ENCODE measurements at regions not wholly inside any gene's neighbourhood (a gene's known extent, or its start where the extent isn't known, plus 50 kb on each side); places are given as distances from the start of the nearest gene placed in this dataset.

DNA sequence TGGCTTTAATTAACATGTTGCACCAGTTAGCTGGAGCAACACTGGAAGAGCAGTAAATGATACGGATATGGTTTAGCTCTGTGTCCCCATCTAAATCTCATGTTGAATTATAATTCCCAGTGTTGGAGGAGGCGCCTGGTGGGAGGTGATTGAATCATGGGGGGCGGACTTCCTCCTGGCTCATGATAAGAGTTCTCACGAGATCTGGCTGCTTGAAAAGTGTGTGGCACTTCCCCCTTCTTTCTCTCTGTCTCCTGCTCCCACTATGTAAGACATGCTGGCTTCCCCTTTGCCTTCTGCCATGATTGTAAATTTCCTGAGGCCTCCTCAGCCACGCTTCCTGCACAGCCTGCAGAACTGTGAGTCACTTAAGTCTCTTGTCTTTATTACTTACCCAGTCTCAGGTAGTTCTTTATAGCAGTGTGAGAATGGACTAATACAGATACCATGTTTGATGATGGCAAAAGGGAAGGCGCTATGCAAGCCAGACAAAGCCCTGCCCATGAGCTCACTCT is 963.6 kb downstream of the SOCS6 start:
- Histone ChIP-seq H3K79me2 (ENCODE audit: low read depth) (no peaks in the 10 kb centered on the region), H3K27me3 (no peaks in the 10 kb centered on the region), H3K9ac (no peak overlapping the region), H3K4me1 (no peaks in the 10 kb centered on the region), H3K4me3 (no peak overlapping the region), H2AFZ (replicated peaks) (no peak overlapping the region), H3K4me2 (no peak overlapping the region), H3K9me3 (ENCODE audit: low read depth) (no peaks in the 10 kb centered on the region), H3F3A (ENCODE audit: low read depth) (no peaks in the 10 kb centered on the region), H3K27ac (no peak overlapping the region), H3K36me3 (no peaks in the 10 kb centered on the region), H4K20me1 (ENCODE audit: low read depth) (no peaks in the 10 kb centered on the region)
- no peaks in the 10 kb centered on the region for H3K9me3 Mint-ChIP-seq
- H3K36me3 Mint-ChIP-seq = no peaks in the 10 kb centered on the region
- no peak overlapping the region for H3K27ac Mint-ChIP-seq
- peaks cover 2% of the 10 kb centered on the region for H3K4me1 Mint-ChIP-seq
- H3K27me3 Mint-ChIP-seq (ENCODE audit: insufficient read depth, low read depth) = peaks cover 5% of the 10 kb centered on the region
- TF ChIP-seq EZH2 (IDR thresholded peaks at IDR 0.05) = no peak
- TF ChIP-seq EZH2phosphoT487 (IDR thresholded peaks at IDR 0.05) = no peak
- TF ChIP-seq CTCF (IDR thresholded peaks at IDR 0.05) = no peak
- H3K4me3 Mint-ChIP-seq = no peak overlapping the region
- DNase-seq (ENCODE audit: low spot score) = no peak

DNA sequence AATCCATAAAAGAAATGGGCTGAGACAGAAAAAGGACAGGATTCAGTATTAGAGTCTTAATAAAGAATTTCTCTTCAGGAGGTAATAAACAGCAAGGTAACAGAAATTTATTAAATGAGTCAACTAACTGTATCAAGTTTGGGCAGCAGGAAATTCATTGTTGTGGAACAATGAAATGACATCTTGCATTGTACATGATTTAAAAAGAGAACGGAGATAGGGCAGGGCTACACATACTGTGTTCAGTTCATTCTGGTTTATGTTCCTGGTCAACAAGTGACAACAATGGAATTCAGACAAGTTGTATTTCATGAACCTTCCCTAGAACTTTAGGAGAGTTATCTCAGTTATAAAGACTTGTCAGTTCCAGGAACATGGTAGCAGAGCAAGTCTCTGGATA is 961.3 kb downstream of the SOCS6 start:
- no peaks in the 10 kb centered on the region for H3K9me3 ChIP-seq (ENCODE audit: low read depth)
- no peaks in the 10 kb centered on the region for H3K79me2 ChIP-seq (ENCODE audit: low read depth)
- no peaks in the 10 kb centered on the region for H3K9me3 Mint-ChIP-seq
- no peak for TF ChIP-seq CTCF (IDR thresholded peaks at IDR 0.05)
- DNase-seq (ENCODE audit: low spot score) = no peak
- no peak overlapping the region for H3K27ac ChIP-seq
- H3K27ac Mint-ChIP-seq = no peak overlapping the region
- H3K27me3 ChIP-seq = no peaks in the 10 kb centered on the region
- H3K27me3 Mint-ChIP-seq (ENCODE audit: insufficient read depth, low read depth) = peaks cover 5% of the 10 kb centered on the region
- H3F3A ChIP-seq (ENCODE audit: low read depth) = no peaks in the 10 kb centered on the region
- no peaks in the 10 kb centered on the region for H4K20me1 ChIP-seq (ENCODE audit: low read depth)
- H3K4me1 Mint-ChIP-seq = peaks cover 2% of the 10 kb centered on the region
- no peak overlapping the region for H3K4me3 ChIP-seq
- H3K36me3 Mint-ChIP-seq = no peaks in the 10 kb centered on the region
- H3K36me3 ChIP-seq = no peaks in the 10 kb centered on the region
- no peak overlapping the region for H2AFZ ChIP-seq (replicated peaks)
- H3K4me3 Mint-ChIP-seq = no peak overlapping the region
- no peak overlapping the region for H3K4me2 ChIP-seq
- H3K4me1 ChIP-seq = no peaks in the 10 kb centered on the region
- no peak overlapping the region for H3K9ac ChIP-seq

GRCh38 chr18:71249791-71250190 is 960.9 kb downstream of the SOCS6 start:
- no peak overlapping the region for H3K4me3 ChIP-seq
- TF ChIP-seq CTCF (IDR thresholded peaks at IDR 0.05) (no peak), EZH2 (IDR thresholded peaks at IDR 0.05) (no peak), EZH2phosphoT487 (IDR thresholded peaks at IDR 0.05) (no peak)
- no peaks in the 10 kb centered on the region for H3K9me3 Mint-ChIP-seq

More at GRCh38 chr18:71249791-71250190, 960.9 kb downstream of the SOCS6 start:
- H2AFZ ChIP-seq (replicated peaks) = no peak overlapping the region
- H3K36me3 ChIP-seq = no peaks in the 10 kb centered on the region
- H3K79me2 ChIP-seq (ENCODE audit: low read depth) = no peaks in the 10 kb centered on the region
- no peak overlapping the region for H3K27ac ChIP-seq
- H3K4me2 ChIP-seq = no peak overlapping the region
- no peaks in the 10 kb centered on the region for H3F3A ChIP-seq (ENCODE audit: low read depth)
- H3K27me3 ChIP-seq = no peaks in the 10 kb centered on the region
- H4K20me1 ChIP-seq (ENCODE audit: low read depth) = no peaks in the 10 kb centered on the region
- Mint-ChIP-seq H3K4me1 (peaks cover 2% of the 10 kb centered on the region), H3K27ac (no peak overlapping the region), H3K4me3 (no peak overlapping the region), H3K27me3 (ENCODE audit: insufficient read depth, low read depth) (peaks cover 5% of the 10 kb centered on the region), H3K36me3 (no peaks in the 10 kb centered on the region)
- DNase-seq (ENCODE audit: low spot score) = no peak
- no peak overlapping the region for H3K9ac ChIP-seq
- H3K9me3 ChIP-seq (ENCODE audit: low read depth) = no peaks in the 10 kb centered on the region
- no peaks in the 10 kb centered on the region for H3K4me1 ChIP-seq
